AG09309 (cell line): ENCODE measurements at regions not wholly inside any gene's neighbourhood (a gene's known extent, or its start where the extent isn't known, plus 50 kb on each side); places are given as distances from the start of the nearest gene placed in this dataset.

Experiments
- DNase-seq: peaks from one replicate; pipeline ENCODE4 v3.0.0-alpha.2; 2010; ENCODE audit warnings: low read depth
- H3K4me3 ChIP-seq: 2 replicates; pipeline ENCODE4 v1.5.1; 2011; ENCODE audit warnings: mild to moderate bottlenecking, low read depth, low read length, moderate library complexity; ENCODE audit not compliant: control insufficient read depth
- TF ChIP-seq, protein P1 (sequence below): IDR thresholded peaks from 2 replicates; pipeline ENCODE4 v1.5.1; 2011; ENCODE audit warnings: mild to moderate bottlenecking, low read depth, low read length, inconsistent platforms; ENCODE audit not compliant: insufficient read depth, control insufficient read depth; ENCODE audit errors: missing control alignments

DNA sequence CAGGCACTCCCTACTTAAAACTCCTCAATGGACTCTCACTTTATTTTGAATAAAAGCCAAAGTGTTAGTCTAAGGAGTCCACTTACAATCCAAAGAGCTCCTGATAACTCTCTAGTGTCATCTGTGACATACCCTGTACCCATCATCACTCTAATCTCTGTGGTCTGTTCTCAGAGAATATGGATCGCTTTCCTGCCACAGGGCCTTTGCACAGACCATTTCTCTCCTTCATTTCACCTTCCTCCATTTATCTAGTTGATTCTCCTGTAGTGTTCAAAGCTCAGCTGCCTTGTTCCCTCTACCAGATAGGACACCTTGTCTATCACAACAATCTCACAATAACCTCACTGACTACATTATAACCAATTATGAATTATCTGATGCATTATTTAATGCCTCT lies 185.4 kb upstream of the KBTBD8 start:
- no peak overlapping the region for H3K4me3 ChIP-seq
- TF ChIP-seq, protein P1, sequence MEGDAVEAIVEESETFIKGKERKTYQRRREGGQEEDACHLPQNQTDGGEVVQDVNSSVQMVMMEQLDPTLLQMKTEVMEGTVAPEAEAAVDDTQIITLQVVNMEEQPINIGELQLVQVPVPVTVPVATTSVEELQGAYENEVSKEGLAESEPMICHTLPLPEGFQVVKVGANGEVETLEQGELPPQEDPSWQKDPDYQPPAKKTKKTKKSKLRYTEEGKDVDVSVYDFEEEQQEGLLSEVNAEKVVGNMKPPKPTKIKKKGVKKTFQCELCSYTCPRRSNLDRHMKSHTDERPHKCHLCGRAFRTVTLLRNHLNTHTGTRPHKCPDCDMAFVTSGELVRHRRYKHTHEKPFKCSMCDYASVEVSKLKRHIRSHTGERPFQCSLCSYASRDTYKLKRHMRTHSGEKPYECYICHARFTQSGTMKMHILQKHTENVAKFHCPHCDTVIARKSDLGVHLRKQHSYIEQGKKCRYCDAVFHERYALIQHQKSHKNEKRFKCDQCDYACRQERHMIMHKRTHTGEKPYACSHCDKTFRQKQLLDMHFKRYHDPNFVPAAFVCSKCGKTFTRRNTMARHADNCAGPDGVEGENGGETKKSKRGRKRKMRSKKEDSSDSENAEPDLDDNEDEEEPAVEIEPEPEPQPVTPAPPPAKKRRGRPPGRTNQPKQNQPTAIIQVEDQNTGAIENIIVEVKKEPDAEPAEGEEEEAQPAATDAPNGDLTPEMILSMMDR, result no peak
- no peak for DNase-seq

DNA sequence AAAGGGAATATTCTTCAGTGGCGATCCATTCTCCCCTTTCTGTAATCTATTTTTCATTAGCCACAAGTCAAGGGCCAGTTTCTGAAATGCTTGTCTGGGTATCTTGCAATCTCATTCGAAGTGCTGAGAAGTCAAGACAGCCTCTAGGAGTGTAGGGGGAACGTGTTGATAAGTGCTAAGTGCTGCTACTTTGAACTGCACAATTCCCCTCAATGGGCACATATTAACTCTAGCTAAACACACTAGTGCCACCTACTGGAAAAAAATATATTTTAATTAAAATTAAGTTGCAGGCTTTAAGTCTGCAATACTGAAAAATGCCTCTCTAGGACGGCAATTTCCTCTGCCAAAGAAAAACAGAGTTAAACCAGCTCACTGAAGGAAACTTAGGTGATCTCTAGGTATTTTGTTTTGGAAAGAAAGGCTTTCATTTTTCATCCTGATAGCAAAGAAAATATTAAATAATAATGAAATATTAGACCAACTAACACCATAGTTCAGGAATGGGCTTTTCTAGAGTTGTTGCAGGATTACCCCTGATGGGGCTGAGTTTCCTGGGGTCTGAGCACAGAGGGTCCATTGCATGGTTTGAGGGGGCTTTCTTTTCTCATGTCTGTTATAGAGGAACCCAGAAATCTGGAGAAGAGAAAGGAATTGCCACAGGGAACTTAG lies 181.9 kb upstream of the KBTBD8 start:
- no peak overlapping the region for H3K4me3 ChIP-seq
- DNase-seq, result peak; percentile 24
- TF ChIP-seq, protein P1, result peak; percentile 54

DNA sequence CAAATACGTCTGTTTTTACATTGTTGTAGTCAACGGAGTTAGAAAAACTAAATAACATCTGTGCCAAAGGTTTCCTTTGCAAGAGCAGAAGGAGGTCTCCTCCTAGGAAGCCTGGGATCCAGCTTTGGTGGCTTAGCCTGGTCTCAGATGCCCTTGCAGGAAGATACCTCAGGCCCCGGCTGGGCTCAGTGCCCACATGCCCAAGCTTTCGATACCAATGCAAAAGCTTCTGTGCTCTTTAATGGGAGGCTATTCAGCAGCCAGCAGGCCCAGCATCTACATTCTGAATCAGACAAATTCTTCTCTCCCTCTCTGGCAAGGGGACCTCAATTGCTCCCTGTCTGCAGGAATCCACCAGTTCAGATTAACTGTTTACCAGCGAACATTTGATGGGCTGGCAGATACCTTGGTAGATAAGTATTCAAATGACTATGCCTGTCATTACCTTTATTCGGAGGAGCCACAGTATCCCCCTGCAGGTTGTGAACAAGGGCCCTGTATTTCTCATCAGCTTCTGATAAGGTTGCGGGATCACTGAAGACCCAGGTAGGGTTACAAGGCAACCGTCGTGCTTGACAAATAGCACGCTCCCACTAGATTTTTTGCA lies 180.1 kb upstream of the KBTBD8 start:
- no peak for DNase-seq
- H3K4me3 ChIP-seq, result no peak overlapping the region
- TF ChIP-seq, protein P1, result no peak

DNA sequence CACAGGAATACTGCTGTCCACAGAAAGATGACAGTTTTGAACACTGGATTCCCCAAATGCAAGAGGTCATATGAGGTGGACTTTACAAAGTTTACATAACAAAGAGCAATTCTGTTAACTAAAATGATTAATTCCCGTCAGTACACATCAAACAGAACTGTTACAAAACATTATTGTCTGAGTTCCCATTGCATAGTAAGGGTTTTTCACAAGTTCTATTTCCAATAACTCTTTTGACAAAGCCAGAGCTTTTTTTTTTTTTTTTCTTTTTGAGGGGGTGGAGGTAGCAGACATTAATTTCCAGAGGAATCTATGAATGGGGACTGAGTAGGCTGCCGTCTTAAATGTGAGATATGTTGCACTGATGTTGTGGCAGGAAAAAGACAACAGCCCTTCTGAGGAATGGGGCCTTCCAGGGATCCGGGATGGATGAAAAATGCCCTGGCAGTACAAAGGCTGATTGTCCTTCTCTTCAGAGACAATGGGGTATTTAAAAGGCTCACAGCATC lies 178.1 kb upstream of the KBTBD8 start:
- DNase-seq, result no peak
- TF ChIP-seq, protein P1, result no peak
- no peak overlapping the region for H3K4me3 ChIP-seq

DNA sequence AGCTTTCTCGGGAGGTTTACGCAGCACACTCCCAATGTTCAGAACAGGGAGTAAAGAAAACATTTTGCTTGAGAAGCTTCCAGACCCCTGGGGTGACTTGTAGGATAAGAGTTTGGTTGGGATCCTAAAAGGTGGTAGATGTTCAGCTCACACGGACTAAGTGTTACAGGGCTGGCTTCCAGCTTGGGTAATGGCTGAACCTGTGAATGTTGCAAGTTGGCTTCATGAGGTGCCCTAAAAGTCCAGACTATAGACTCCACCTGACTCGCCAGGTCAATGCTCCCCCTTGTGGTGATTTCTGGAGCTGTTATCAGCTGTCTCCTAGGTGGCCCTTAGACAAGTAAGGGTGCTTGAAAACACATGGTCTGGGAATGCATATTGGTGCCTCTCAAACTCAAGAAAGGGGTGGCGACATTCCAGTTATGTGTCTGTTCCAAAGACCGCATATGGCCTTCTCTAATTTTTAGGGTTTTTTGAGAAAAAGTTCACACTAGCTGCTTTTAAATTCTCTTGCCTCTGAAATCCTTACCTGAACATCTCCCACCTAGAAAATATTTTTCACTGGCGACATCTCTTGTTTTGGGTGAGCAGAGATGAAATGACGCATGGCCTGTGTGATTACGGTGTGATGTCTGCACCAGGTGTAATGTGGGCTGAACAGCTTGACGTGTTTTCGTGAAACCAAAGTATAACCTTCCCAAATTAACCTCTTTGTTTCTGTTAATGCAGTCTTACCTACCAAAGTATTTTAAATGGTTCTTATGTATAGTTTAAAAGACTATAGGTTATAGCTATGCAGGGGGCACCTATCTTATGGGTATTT lies 175.7 kb upstream of the KBTBD8 start:
- TF ChIP-seq, protein P1, result peak; percentile 84
- H3K4me3 ChIP-seq, result no peak overlapping the region
- DNase-seq, result no peak

DNA sequence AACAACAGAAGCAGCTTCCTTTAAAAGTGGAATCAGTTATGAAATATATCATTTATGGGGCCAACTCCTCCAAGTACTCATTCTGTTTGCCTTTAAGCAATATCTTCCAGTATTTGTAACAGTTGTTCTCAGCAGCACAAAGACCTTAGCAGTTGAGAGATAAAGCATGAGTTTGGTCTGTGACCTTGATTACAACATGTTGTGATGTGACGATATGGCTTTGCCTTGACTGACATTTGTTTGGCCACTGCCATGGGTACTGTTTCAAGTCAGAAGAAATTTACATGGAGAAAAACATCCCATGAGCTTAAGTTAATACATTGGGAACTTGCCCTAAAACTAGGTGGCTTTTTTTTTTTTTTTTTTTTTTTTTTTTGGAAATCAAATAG lies 175.1 kb upstream of the KBTBD8 start:
- DNase-seq, result no peak
- H3K4me3 ChIP-seq, result no peak overlapping the region
- TF ChIP-seq, protein P1, result no peak
